GF-D8 (cell line): ENCODE measurements at regions not wholly inside any gene's neighbourhood (a gene's known extent, or its start where the extent isn't known, plus 50 kb on each side); places are given as distances from the start of the nearest gene placed in this dataset.

Experiments used
- DNase-seq: peaks from one replicate; lab custom pipeline; 2025; lab: John Stamatoyannopoulos, UW

- no peak for DNase-seq
These were observed 604.8 kb downstream of the CCDC171 start for GRCh38 chr9:16157651-16158050.

DNA sequence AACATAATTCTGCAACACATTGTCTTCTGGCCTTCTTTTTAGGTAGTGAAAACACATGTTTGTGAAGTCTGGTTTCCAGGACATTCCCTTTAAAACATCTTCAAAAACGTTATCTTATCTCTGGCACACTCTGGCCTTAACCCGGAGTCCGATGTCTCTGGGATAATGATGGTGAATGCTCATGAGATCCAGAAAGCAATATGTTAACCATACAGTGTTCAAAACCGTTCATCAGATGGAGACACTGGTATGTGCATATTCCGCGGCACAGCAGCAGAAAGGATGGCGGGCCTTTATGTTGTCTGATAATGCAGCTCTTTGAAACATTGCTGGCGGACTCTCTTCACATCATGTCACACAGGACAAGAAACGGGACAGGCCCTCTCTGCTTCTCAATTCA, 605.2 kb downstream of the CCDC171 start:
- DNase-seq, result no peak

GRCh38 chr9:16161483-16161882, 608.6 kb downstream of the CCDC171 start:
- no peak for DNase-seq

DNA sequence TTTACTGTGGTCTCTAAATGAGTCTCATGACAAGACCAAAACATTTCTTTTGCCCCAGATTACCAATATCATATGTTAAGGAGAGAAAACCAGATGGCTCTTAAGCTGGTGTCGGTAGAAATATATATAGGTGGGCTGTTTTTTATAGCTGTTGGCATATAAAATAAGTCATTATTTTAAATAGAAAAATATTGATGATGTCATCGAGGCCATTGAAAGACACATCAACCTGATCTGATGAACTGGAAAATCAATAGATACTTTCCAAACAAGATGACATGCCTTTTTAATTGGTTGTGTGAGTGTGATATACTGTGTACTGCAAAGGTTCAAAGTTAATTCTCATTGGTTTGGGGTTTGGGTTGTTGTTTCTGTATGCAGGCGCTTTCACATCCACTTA, 617.3 kb downstream of the CCDC171 start:
- no peak for DNase-seq

GRCh38 chr9:16171911-16172310, 619.1 kb downstream of the CCDC171 start:
- no peak for DNase-seq

DNA sequence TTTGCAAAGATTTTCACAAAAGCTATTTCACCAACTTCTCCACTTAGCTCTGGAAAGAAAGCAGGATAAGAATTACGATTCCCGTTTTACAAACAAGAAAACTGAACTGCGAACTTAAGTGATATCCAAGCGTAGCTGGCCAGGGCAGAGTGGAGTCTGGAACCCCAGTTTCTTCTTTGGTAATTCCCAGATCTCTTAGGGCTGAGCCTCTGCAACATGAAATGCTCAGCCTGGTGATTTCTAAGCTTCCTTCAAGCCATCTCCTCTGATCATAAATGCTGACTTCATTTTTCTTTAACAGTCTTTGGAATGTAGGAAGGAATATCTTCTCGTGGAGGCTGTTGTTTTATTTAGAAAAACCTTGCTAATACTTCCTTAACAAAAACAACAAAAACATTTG, 620.0 kb downstream of the CCDC171 start:
- no peak for DNase-seq

- no peak for DNase-seq
These were observed 622.1 kb downstream of the CCDC171 start for GRCh38 chr9:16174915-16175314.

DNA sequence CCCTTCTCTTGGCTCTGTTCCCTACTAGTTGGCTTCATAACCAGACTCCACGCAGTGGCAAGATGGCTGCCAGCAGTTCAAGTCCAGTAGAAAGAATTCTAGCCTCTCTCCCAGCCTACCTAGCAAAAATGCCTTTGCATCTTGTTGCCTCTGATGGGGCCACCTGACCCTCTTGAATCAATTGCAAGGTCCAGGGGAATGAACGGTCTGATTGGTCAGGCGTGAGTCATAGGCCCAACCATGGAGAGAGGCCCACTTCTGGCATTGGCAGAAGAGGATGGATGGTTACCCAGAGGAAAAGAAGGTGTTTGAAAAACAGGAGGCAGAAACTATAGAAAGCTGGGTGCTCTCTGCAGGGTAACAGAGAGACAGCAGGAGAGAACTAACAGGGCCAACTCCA, 622.6 kb downstream of the CCDC171 start:
- no peak for DNase-seq

- no peak for DNase-seq
These were observed 625.5 kb downstream of the CCDC171 start for GRCh38 chr9:16178294-16178693.

GRCh38 chr9:16179566-16179965, 626.7 kb downstream of the CCDC171 start:
- DNase-seq, result no peak

DNA sequence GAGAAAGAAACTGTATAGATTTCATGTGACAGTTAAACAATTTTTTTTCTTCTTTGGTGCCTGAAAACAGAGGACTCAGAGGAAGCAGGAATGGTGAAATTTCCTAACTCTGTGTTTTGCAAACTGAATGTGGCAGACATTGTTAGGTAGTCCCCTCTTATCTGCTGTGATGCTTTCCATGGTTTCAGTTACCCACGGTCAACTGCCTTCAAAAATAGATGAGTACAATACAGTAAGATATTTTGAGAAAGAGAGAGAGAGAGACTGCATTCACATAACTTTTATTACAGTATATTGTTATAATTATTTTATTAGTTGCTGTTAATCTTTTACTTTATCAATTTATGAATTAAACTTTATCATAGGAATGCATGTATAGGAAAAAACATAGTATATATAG, 627.2 kb downstream of the CCDC171 start:
- DNase-seq, result no peak

DNA sequence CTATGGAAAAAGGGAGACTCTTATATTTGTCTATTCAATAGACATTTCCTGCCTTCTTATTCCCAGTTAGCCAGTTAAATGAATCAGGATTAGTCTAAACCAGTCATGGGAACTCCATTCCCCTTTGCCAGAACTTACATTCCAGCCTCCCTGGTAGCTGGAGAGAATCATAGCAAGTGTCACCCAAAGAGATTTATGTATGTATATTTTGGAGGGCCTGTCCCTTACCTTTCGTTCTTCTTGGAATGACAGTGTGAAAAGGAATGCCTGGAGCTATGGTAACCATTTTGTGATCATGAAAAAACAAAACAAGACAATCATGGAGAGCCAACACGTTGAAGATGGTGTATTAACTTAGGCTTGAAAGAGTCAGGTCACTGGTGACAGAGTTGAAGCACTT, 627.7 kb downstream of the CCDC171 start:
- DNase-seq, result no peak

GRCh38 chr9:16181539-16181938, 628.7 kb downstream of the CCDC171 start:
- no peak for DNase-seq

- DNase-seq, result no peak
These were observed 629.9 kb downstream of the CCDC171 start for GRCh38 chr9:16182784-16183183.

DNA sequence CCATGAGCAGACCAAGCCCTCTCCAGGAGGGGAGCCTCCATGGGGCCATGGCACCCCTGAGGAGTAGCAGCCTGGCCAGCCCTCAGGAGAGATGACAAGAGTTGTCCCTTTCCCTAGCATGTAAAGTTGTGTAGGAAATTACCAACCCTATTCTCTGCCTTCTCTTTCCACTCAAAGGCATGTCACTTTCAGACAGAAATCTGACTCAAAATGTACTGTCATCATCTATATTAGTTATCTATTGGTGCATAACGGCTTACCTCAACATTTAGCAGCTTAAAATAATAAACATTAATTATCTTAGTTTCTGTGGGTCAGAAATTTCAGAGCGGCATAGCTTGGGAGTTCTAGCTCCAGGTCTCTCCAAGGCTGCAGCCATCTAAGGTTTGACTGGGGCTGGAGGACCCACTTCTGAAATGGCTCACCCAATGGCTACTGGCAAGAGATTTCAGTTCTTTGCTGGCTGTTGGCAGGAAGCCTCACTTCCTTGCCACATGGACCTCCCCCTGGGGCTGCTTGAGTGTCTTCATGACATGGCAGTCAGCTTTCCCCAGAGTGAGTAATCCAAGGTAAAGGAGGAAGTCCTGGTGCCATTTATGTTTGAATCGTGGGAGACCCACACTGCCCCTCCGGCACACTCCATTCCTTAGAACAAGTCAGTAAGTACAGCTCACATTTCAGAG, 632.3 kb downstream of the CCDC171 start:
- DNase-seq, result no peak

- no peak for DNase-seq
These were observed 638.3 kb downstream of the CCDC171 start for GRCh38 chr9:16191191-16191590.

GRCh38 chr9:16191691-16192402, 639.0 kb downstream of the CCDC171 start:
- DNase-seq, result no peak

GRCh38 chr9:16192403-16193017, 639.7 kb downstream of the CCDC171 start:
- DNase-seq, result no peak

GRCh38 chr9:16193066-16193465, 640.2 kb downstream of the CCDC171 start:
- no peak for DNase-seq

- DNase-seq, result no peak
These were observed 643.4 kb downstream of the CCDC171 start for GRCh38 chr9:16196206-16196605.

GRCh38 chr9:16197578-16198370, 644.9 kb downstream of the CCDC171 start:
- DNase-seq, result no peak

DNA sequence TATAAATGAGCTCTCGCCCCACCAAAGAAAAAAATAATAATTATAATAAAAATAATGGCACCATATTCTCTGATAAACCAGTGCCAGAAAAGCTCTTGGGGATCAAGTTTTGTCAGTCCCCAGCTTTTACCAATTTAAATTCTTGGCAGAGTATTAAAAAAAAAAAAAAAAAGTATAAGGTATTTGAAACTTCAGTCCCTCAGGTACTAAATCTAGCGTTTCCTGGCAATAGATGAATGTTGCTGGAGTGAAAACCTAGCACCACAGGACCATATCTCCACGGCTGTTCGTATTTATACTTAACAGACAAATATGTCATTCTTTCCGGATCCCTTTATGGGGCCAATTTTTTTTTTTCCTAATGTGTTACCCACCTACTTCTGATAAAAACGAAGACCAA, 646.2 kb downstream of the CCDC171 start:
- no peak for DNase-seq

- DNase-seq, result no peak
These were observed 649.4 kb downstream of the CCDC171 start for GRCh38 chr9:16202221-16202620.
